Esophagus squamous epithelium (tissue), 5 donors: ENCODE measurements at regions not wholly inside any gene's neighbourhood (a gene's known extent, or its start where the extent isn't known, plus 50 kb on each side); places are given as distances from the start of the nearest gene placed in this dataset.

ENCODE experiments used
- DNase-seq: peaks from one replicate; lab custom pipeline; 2025; lab: John Stamatoyannopoulos, UW
- H3K27ac ChIP-seq, 4 donors: fragments of 200-600 bp; sonication (generic); one replicate each; pipeline ENCODE4 v1.5.1; 2016 to 2019; ENCODE audit warnings: mild to moderate bottlenecking in 1 of 4
- H3K27me3 ChIP-seq, 4 donors: fragments of 200-600 bp; sonication (generic); 1 replicate in 3 of 4; 2 replicates in 1 of 4; pipeline versions ENCODE4 v1.5.1 to v1.6.0; 2017 to 2021; ENCODE audit warnings: antibody characterized with exemption in 1 of 4
- H3K36me3 ChIP-seq, 3 donors: fragments of 200-600 bp; sonication (generic); one replicate each; pipeline ENCODE4 v1.5.1; 2016 to 2019
- H3K4me1 ChIP-seq, 3 donors: fragments of 200-600 bp; sonication (generic); one replicate each; pipeline ENCODE4 v1.5.1; 2017 to 2019
- H3K4me3 ChIP-seq, 4 donors: fragments of 200-600 bp; sonication (generic); 1 replicate in 3 of 4; 2 replicates in 1 of 4; pipeline ENCODE4 v1.5.1; 2016 to 2019; ENCODE audit warnings: mild to moderate bottlenecking in 2 of 4, moderate library complexity in 1 of 4
- H3K9me3 ChIP-seq, 3 donors: fragments of 200-600 bp; sonication (generic); one replicate each; pipeline ENCODE4 v1.5.1; 2016 to 2019
- CTCF ChIP-seq, 6 experiments: fragments of 450-650 bp in 4 of 6; fragments of 200-600 bp in 2 of 6; sonication (generic) in 2 of 6; IDR thresholded peaks; one replicate each; pipeline ENCODE4 v1.5.1; 2016 to 2019; ENCODE audit warnings: antibody characterized with exemption in 6 of 6, mild to moderate bottlenecking in 4 of 6, moderate library complexity in 4 of 6
- POLR2A ChIP-seq, 4 donors: fragments of 450-650 bp; IDR thresholded peaks; one replicate each; pipeline ENCODE4 v1.6.1; 2017; ENCODE audit warnings: antibody characterized with exemption in 4 of 4, mild to moderate bottlenecking in 4 of 4, moderate library complexity in 3 of 4
- WGBS, 2 donors: methylation state at CpG; one replicate each; pipeline ENCODE4 v1.1.5; 2018; 5-methylcytosine and 5-hydroxymethylcytosine counted together
- intact Hi-C: fragments of 100-400 bp; cut with DNase I; formaldehyde crosslinking; loops from one replicate; pipeline ENCODE4 v1.15.0; 2022
- donor health status: DM: yes; HTN: yes; CAD: no.

DNA sequence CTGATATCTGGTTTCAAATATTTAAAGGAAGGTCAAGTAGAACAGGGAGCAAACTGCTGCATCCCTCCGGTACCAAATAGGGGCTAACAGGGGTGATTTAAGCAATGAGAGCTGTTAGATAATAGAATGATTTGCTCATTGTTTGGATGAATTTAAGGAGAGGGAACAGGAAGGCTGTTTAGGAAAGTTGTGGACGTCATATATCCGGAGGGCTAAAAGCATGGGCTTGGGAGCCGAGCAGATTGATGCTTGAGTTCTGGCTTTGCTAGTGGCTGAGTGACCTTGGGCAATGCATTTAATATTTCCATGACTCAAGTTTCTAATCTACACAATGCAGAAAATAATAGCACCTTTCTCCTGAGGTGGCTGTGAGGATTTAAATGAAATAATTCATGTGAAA lies 85.4 kb upstream of the RPS23 start:
- Histone ChIP-seq H3K36me3 (no peaks in the 10 kb centered on the region), H3K27me3 (no peaks in the 10 kb centered on the region), H3K4me1 (peaks cover 0 to 6% (median 0%) of the 10 kb centered on the region in 3 donors), H3K27ac (no peak overlapping the region), H3K9me3 (no peaks in the 10 kb centered on the region), H3K4me3 (no peak overlapping the region)
- no peak for DNase-seq
- TF ChIP-seq CTCF (IDR thresholded peaks at IDR 0.05) (no peak), POLR2A (IDR thresholded peaks at IDR 0.05) (no peak)
- intact Hi-C loops: no loop called here
- 72 to 87% methylated on average over 4 of the region's 4 CpGs for WGBS, 2 donors

DNA sequence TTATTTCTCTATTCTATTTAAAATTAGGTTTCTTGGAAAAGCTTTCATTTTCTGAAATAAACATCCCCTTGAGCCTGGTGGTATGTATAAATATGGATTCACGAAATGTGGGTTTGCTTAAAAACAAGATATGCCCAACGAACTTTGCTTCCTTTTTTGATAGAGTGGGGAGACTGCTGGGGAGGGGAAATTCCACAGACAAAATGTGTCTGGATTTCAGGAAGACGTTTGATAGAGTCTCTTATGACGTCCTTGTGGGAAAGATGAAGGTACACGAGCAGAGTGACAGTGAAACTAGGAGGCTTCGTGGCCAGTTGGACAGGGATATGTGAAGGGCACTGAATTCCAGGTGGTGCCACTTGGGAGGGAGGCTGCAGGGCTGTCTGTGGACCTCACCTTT lies 84.5 kb upstream of the RPS23 start:
- H3K27ac ChIP-seq: no peak overlapping the region
- no peaks in the 10 kb centered on the region for H3K27me3 ChIP-seq
- H3K4me1 ChIP-seq: peaks cover 0 to 11% (median 5%) of the 10 kb centered on the region in 3 donors
- DNase-seq: no peak
- H3K36me3 ChIP-seq: no peaks in the 10 kb centered on the region
- no peak overlapping the region for H3K4me3 ChIP-seq
- intact Hi-C loops: no loop called here
- TF ChIP-seq POLR2A (IDR thresholded peaks at IDR 0.05) (no peak), CTCF (IDR thresholded peaks at IDR 0.05) (no peak)
- 57 to 63% methylated on average over 6 of the region's 6 CpGs for WGBS, 2 donors
- H3K9me3 ChIP-seq: no peaks in the 10 kb centered on the region

DNA sequence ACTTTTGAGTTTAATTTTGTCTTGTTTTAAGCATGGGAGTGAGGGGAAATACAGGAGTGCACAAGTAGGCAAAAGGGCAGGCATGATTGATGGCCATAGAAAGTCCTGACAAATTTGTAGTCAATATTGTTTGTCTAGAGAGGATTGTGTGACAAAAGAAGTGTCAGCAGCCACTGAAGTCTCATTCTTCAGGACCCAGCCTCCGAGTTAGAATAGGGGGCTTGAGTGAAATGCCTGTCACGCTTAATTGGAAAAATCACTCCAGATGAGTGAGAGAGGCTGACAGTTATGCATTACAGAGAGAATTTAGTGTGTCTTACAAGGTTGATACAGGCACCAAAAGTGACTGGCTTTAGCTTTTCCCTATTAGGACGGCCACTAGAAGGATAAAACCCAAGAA lies 81.9 kb upstream of the RPS23 start:
- TF ChIP-seq POLR2A (IDR thresholded peaks at IDR 0.05): no peak
- TF ChIP-seq CTCF (IDR thresholded peaks at IDR 0.05): no peak
- H3K9me3 ChIP-seq: no peaks in the 10 kb centered on the region
- no peaks in the 10 kb centered on the region for H3K36me3 ChIP-seq
- DNase-seq: no peak
- no peaks in the 10 kb centered on the region for H3K27me3 ChIP-seq
- H3K4me3 ChIP-seq: no peak overlapping the region
- WGBS, 2 donors: 83 to 88% methylated on average over 3 of the region's 3 CpGs
- H3K27ac ChIP-seq: no peak overlapping the region
- intact Hi-C loops: no loop called here
- H3K4me1 ChIP-seq: peaks cover 0 to 23% (median 13%) of the 10 kb centered on the region in 3 donors

- Histone ChIP-seq H3K27me3 (no peaks in the 10 kb centered on the region), H3K36me3 (no peaks in the 10 kb centered on the region), H3K4me3 (no peak overlapping the region), H3K9me3 (no peaks in the 10 kb centered on the region), H3K27ac (peak overlapping the region in 1 of 4 donors; percentile 85), H3K4me1 (peaks cover 0 to 23% (median 13%) of the 10 kb centered on the region in 3 donors)
- TF ChIP-seq CTCF (IDR thresholded peaks at IDR 0.05): no peak
- TF ChIP-seq POLR2A (IDR thresholded peaks at IDR 0.05): no peak
- DNase-seq: no peak
- WGBS, 2 donors: 44% methylated on average over 3 of the region's 3 CpGs
- intact Hi-C loops: loop anchor here (10.0 kb wide), 1 partner anchor 1206 kb away; no protein-coding TSS in a partner anchor
Measured at GRCh38 chr5:82359272-82359671, 81.1 kb upstream of the RPS23 start.

DNA sequence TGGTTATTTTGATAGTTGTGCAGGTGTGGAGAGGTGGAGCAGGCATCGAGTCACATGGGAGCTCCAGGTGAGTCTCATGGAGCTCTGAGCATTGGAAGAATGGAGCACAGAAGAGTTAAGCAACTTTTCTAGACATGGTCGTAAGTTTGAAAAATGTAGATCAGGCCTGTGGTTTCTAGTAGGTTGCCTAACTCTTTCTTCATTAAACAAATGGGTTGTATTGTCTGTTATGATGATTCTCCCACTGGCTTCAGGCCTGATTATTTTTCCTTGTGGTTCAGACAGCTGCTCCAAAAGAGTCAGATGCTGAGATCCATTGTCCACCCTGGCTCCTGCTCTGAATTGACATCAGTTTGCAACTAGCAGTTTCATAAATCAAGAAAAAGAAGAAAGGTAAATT lies 80.3 kb upstream of the RPS23 start:
- TF ChIP-seq CTCF (IDR thresholded peaks at IDR 0.05): no peak
- no peak for TF ChIP-seq POLR2A (IDR thresholded peaks at IDR 0.05)
- intact Hi-C loops: loop anchor here (10.0 kb wide), 1 partner anchor 1206 kb away; no protein-coding TSS in a partner anchor
- WGBS, 2 donors: 54 to 68% methylated on average over 2 of the region's 2 CpGs
- H3K36me3 ChIP-seq: no peaks in the 10 kb centered on the region
- peak overlapping the region; percentile 40 to 85 (median 64) for H3K27ac ChIP-seq
- no peaks in the 10 kb centered on the region for H3K27me3 ChIP-seq
- H3K4me1 ChIP-seq: peaks cover 0 to 23% (median 13%) of the 10 kb centered on the region in 3 donors
- DNase-seq: no peak
- H3K9me3 ChIP-seq: no peaks in the 10 kb centered on the region
- no peak overlapping the region for H3K4me3 ChIP-seq
